Osteoblast (primary cell): ENCODE measurements at regions not wholly inside any gene's neighbourhood (a gene's known extent, or its start where the extent isn't known, plus 50 kb on each side); places are given as distances from the start of the nearest gene placed in this dataset.

Experiments
- DNase-seq: peaks from one replicate; pipeline ENCODE4 v3.0.0; 2011; ENCODE audit warnings: low spot score, mixed read lengths; ENCODE audit not compliant: insufficient read length; ENCODE audit errors: missing footprints
- H2AFZ ChIP-seq: 2 replicates; pipeline ENCODE4 v1.6.0; 2011; ENCODE audit warnings: mild to moderate bottlenecking, low read length
- H3K27ac ChIP-seq: 2 replicates; pipeline ENCODE4 v1.5.1; 2011; ENCODE audit warnings: mild to moderate bottlenecking, low read depth, low read length, moderate library complexity
- H3K27me3 ChIP-seq: 2 replicates; pipeline ENCODE4 v1.6.0; 2012; ENCODE audit warnings: mild to moderate bottlenecking, control low read depth, inconsistent platforms, low read length, moderate library complexity; ENCODE audit not compliant: insufficient read depth
- H3K36me3 ChIP-seq: 2 replicates; pipeline ENCODE4 v1.5.1; 2011; ENCODE audit warnings: mild to moderate bottlenecking, low read length, control low read depth, moderate library complexity; ENCODE audit not compliant: insufficient read depth
- H3K4me1 ChIP-seq: 2 replicates; pipeline ENCODE4 v1.5.1; 2011; ENCODE audit warnings: mild to moderate bottlenecking, low read length, control low read depth, moderate library complexity; ENCODE audit not compliant: insufficient read depth
- H3K4me2 ChIP-seq: 2 replicates; pipeline ENCODE4 v1.6.0; 2011; ENCODE audit warnings: mild to moderate bottlenecking, low read length; ENCODE audit not compliant: insufficient read depth
- H3K4me3 ChIP-seq: fragments of 200-600 bp; sonication (generic); 3 replicates; pipeline ENCODE4 v1.5.1; 2012; ENCODE audit warnings: mild to moderate bottlenecking, low read length, inconsistent platforms; ENCODE audit not compliant: insufficient read depth
- H3K79me2 ChIP-seq: 2 replicates; pipeline ENCODE4 v1.6.0; 2012; ENCODE audit warnings: mild to moderate bottlenecking, low read length, control low read depth, inconsistent platforms; ENCODE audit not compliant: insufficient read depth
- H3K9me3 ChIP-seq: 2 replicates; pipeline ENCODE4 v1.5.1; 2011; ENCODE audit warnings: low read depth, low read length, control low read depth
- H4K20me1 ChIP-seq: 2 replicates; pipeline ENCODE4 v1.6.0; 2012; ENCODE audit warnings: mild to moderate bottlenecking, low read length, control low read depth; ENCODE audit not compliant: insufficient read depth
- TF ChIP-seq, protein P1 (sequence below): IDR thresholded peaks from 2 replicates; pipeline ENCODE4 v1.5.1; 2011; ENCODE audit warnings: mild to moderate bottlenecking, low read depth, low read length, moderate library complexity; ENCODE audit errors: extremely low read depth

- TF ChIP-seq, protein P1, sequence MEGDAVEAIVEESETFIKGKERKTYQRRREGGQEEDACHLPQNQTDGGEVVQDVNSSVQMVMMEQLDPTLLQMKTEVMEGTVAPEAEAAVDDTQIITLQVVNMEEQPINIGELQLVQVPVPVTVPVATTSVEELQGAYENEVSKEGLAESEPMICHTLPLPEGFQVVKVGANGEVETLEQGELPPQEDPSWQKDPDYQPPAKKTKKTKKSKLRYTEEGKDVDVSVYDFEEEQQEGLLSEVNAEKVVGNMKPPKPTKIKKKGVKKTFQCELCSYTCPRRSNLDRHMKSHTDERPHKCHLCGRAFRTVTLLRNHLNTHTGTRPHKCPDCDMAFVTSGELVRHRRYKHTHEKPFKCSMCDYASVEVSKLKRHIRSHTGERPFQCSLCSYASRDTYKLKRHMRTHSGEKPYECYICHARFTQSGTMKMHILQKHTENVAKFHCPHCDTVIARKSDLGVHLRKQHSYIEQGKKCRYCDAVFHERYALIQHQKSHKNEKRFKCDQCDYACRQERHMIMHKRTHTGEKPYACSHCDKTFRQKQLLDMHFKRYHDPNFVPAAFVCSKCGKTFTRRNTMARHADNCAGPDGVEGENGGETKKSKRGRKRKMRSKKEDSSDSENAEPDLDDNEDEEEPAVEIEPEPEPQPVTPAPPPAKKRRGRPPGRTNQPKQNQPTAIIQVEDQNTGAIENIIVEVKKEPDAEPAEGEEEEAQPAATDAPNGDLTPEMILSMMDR = no peak
- H2AFZ ChIP-seq = peak overlapping the region; percentile 10
- no peaks in the 10 kb centered on the region for H3K36me3 ChIP-seq
- peak overlapping the region; percentile 45 for H3K4me2 ChIP-seq
- peaks cover 3% of the 10 kb centered on the region for H3K27me3 ChIP-seq
- H3K79me2 ChIP-seq = no peaks in the 10 kb centered on the region
- peaks cover 21% of the 10 kb centered on the region for H3K4me1 ChIP-seq
- no peak for DNase-seq
- H3K27ac ChIP-seq = peak overlapping the region; percentile 43
- no peaks in the 10 kb centered on the region for H4K20me1 ChIP-seq
- H3K4me3 ChIP-seq = peak overlapping the region; percentile 17
- H3K9me3 ChIP-seq = no peaks in the 10 kb centered on the region
Measured at GRCh38 chr6:130696806-130697205, 130.4 kb upstream of the SMLR1 start.

DNA sequence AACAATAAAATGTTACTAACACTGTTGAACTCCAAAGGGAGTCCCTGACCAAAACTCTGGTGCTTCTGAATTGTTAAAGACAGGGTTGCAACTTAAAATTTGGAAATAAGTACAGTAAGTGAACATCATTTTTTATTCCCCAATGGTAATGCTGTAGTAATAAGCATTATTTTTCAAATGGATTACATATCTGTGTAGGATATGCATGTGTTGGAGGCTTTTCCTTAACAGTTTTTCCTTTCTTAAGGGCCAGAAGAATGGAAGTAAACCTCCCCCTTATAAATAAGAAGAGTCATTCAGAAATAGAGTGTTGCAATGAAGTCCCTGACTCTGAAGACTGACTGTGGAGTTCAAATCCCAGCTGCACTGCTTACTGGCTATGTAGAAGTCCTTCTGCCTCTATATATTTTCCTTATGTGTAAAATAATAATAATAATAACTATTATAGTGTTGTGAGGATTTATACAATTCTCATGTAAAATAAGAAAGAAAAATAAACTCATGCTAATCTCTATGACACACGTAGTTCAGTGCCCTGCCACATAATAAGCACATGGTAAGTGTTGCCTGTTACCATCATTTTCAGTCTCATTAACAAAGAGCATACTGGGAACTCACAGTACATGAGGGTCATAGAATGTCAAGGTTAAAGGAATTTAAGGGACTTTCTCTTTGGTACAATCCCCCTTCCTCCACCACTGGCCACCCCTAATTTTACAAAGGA, 129.8 kb upstream of the SMLR1 start:
- no peak overlapping the region for H2AFZ ChIP-seq
- no peak for DNase-seq

GRCh38 chr6:130697995-130698535, 129.1 kb upstream of the SMLR1 start:
- Histone ChIP-seq H3K9me3 (no peaks in the 10 kb centered on the region), H3K27ac (peak overlapping the region; percentile 43), H3K27me3 (peaks cover 3% of the 10 kb centered on the region), H3K4me3 (no peak overlapping the region), H3K4me2 (peak overlapping the region; percentile 69), H4K20me1 (no peaks in the 10 kb centered on the region), H2AFZ (peak overlapping the region; percentile 66), H3K79me2 (no peaks in the 10 kb centered on the region), H3K36me3 (no peaks in the 10 kb centered on the region), H3K4me1 (peaks cover 21% of the 10 kb centered on the region)
- TF ChIP-seq, protein P1 = peak; percentile 91
- DNase-seq = peak; percentile 72

More for the DNA sequence above, 129.8 kb upstream of the SMLR1 start:
- Histone ChIP-seq H3K9me3 (no peaks in the 10 kb centered on the region), H3K4me2 (peak overlapping the region; percentile 69), H3K79me2 (no peaks in the 10 kb centered on the region), H3K4me3 (peak overlapping the region; percentile 17), H3K4me1 (peaks cover 21% of the 10 kb centered on the region), H3K27me3 (peaks cover 3% of the 10 kb centered on the region), H4K20me1 (no peaks in the 10 kb centered on the region), H3K27ac (peak overlapping the region; percentile 43), H3K36me3 (no peaks in the 10 kb centered on the region)
- TF ChIP-seq, protein P1 = no peak

- no peaks in the 10 kb centered on the region for H4K20me1 ChIP-seq
- TF ChIP-seq, protein P1 = no peak
- H3K79me2 ChIP-seq = no peaks in the 10 kb centered on the region
Measured at GRCh38 chr6:130699742-130700141, 127.5 kb upstream of the SMLR1 start.

More at GRCh38 chr6:130699742-130700141, 127.5 kb upstream of the SMLR1 start:
- DNase-seq = no peak
- Histone ChIP-seq H3K27ac (no peak overlapping the region), H3K4me3 (no peak overlapping the region), H3K9me3 (no peaks in the 10 kb centered on the region), H3K27me3 (peaks cover 3% of the 10 kb centered on the region), H3K4me2 (no peak overlapping the region), H2AFZ (no peak overlapping the region), H3K4me1 (peaks cover 21% of the 10 kb centered on the region), H3K36me3 (no peaks in the 10 kb centered on the region)
